NOMO-1 treated with DMSO at 0.1 percent for 48 hours (cell line): ENCODE measurements at regions not wholly inside any gene's neighbourhood (a gene's known extent, or its start where the extent isn't known, plus 50 kb on each side); places are given as distances from the start of the nearest gene placed in this dataset.
A peak's percentile ranks its signal among the peaks of the same experiment; 100 is the strongest.
"Not testable (repeated sequence)": the region's sequence is repeated elsewhere in the genome, so short reads cannot be mapped to it uniquely, and the experiment has no call there.

ENCODE experiments used
- DNase-seq: peaks from one replicate; lab custom pipeline; 2025; ENCODE audit not compliant: unreplicated experiment; lab: John Stamatoyannopoulos, UW

GRCh38 chr7:16933296-16934279, 51.8 kb upstream of the AGR3 start:
- DNase-seq = peak; percentile 96

DNA sequence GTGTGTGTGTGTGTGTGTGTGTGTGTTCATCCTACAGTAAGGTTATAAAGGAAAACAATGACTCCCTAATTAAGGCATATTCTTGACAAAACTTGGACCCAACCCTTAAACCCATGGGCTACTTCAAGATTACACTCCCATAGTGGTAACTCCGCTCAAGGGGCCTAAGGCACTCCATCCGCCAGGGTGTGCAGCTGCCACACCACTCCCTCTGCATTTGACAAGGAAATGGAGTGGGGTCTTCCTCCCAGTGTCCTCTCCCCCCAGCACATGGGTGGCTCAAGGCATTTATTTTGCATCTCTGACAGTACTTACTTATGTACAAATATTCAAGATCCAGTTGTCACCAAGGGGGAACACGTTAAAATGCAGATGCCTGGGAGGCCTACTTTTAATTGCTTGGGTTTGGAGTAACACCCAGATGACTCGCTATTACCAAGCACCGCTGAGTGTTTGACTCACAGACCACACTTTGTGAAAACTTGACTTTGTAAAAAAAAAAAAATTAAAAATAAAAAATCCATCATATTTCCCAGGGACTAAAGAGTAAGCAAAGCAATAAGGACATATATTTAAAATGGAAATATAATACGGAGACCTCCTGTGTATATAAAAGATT, 53.0 kb upstream of the AGR3 start:
- no peak for DNase-seq

DNA sequence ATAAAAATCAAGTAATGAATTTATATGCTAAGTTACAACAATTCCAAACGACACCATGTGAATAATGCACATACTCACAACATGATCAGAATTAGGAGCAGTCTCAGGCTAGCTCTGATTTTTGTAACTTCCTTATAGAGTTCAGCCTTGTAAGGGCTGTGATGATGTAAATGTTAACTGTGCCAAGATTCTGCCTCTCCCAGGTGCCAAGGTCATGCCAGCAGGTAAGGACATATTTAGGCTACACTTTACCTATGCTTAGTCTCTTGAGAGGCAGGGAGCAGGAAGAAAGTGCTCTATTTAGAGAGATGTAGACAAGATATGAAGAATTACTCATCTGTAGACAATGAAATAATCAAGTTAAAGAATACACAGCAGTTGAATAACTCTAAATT, 53.6 kb upstream of the AGR3 start:
- DNase-seq = no peak

GRCh38 chr7:16936626-16937422, 55.0 kb upstream of the AGR3 start:
- DNase-seq = no peak

DNA sequence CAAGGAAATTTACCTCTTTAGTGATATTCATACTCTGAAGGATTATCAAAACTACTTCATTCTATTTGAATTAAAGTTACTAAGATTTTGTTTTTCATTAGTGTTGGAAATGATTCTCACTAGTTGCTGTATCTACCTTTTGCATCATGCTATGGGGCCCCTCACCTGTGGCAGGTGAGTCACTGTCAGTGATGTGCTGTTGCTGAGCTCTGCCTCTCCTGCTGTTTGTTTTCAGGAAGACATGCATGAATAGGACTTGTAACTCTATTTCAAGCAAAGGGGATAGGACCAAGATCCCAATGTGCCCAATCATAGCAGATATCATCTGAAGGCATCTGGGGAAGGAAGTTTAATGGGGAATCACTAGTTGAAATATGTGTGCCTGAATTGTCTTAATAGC, 57.4 kb upstream of the AGR3 start:
- DNase-seq = no peak

DNA sequence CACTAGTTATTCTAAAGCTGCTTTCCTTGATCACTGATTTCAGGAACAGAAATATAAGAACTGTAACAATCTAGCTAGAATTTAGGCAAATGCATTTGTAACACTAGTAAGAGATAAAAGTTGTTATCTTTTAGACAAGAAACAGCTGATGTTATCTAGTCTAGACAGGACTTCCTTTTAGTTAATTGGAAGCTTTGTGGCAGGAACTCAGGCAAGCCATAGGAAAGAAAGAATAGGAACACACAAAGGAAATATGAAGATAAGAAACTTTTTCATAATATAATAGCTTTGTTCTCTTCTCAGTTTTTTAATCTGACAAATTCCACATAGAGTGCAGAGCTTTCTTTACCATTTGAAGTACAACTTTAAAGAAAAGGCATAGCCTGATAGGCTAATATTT, 59.0 kb upstream of the AGR3 start:
- DNase-seq = no peak

DNA sequence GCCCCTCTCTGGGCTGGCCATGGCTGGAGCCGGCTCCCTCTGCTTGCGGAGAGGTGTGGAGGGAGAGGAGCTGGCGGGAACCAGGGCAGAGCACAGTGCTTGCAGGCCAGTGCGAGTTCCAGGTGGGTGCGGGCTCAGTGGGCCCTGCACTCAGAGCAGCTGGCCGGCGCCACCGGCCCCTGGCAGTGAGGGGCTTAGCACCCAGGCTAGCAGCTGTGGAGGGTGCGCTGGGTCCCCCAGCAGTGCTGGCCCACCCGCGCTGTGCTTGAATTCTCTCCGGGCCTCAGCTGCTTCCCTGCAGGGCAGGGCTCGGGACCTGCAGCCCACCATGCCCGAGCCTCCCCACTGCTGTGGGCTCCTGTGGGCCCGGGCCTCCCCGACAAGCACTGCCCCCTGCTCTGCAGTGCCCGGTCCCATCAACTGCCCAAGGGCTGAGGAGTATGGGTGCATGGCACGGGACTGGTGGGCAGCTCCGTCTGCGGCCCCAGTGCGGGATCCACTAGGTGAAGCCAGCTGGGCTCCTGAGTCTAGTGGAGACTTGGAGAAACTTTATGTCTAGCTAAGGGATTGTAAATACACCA, 61.2 kb upstream of the AGR3 start:
- DNase-seq = no peak

DNA sequence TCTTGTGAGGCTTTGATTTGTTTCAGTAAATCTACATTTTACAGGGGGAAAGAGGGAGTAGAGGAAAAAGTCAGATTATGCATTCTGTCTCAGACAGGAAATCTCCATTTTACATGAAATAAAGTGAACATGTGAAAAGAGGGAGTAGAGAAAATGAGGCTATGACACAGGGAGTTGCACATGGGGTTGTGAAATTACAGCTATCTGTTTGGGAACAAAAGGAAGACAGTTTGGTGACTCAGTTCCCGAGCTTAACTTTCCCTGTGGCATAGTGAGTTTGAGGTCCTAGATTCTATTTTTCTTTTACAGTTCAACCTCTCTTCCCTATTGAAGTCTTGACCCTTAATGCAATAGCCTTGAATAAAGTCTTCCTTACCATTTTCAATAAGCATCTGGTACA, 63.2 kb upstream of the AGR3 start:
- no peak for DNase-seq

GRCh38 chr7:16945372-16945771, 63.6 kb upstream of the AGR3 start:
- DNase-seq = no peak

DNA sequence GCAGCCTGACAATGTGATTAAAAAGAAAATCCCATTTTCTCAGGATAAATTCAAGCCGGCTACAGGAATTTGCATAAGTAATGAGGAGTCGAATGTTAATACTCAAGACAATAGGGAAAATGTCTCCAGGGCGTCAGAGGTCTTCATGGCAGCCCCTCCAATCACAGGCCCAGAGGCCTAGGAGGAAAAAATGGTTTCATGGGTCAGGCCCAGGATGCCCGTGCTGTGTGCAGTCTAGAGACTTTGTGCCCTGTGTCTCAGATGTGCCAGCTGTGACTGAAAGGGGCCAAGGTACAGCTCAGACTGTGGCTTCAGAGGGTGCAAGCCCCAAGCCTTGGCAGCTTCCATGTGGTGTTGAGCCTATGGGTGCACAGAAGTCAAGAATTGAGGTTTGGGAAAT, 66.3 kb upstream of the AGR3 start:
- not testable (repeated sequence) for DNase-seq

DNA sequence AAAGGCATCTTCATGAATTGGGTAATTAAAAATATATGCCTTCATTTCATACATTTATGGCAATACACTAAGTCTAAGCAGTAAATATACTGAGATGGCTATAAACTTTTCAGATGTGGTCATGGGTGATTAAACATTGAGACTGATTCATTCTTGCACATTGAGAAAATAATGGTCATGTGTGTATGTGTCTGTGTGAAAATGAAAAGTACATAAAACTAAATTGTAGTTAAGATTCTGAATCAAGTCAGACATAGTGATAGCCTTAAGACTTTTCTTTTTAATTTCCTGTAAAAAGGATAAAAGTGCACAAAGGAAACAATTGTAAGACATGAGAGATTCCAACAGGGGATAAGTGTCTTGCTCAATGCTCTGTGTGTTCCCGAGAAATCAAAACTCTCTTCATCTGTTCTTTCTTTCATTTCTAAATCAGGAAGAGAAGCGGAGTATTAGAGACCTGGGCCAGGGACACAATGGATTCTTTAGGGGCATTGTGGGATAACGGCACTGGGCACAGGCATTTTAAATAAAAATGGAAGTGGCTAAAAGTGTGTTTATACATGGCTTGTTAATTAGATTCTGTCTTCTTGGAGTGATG, 69.8 kb upstream of the AGR3 start:
- DNase-seq = no peak

- DNase-seq = no peak
Observed at GRCh38 chr7:16954321-16954720, 72.5 kb upstream of the AGR3 start.

DNA sequence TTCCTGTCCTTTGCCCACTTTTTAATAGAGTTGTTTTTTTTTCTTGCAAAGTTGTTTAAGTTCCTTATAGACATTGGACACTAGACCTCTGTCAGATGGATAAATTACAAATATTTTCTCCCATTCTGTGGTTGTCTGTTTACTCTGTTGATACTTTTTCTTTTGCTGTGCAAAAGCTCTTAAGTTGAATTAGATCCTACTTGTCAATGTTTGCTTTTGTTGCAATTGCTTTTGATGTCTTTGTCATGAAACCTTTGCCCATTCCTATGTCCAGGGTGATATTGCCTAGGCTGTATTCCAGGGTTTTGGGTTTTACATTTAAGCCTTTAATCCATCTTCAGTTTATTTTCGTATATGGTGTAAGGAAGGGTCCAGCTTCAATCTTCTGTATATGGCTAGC, 76.9 kb upstream of the AGR3 start:
- DNase-seq = no peak

DNA sequence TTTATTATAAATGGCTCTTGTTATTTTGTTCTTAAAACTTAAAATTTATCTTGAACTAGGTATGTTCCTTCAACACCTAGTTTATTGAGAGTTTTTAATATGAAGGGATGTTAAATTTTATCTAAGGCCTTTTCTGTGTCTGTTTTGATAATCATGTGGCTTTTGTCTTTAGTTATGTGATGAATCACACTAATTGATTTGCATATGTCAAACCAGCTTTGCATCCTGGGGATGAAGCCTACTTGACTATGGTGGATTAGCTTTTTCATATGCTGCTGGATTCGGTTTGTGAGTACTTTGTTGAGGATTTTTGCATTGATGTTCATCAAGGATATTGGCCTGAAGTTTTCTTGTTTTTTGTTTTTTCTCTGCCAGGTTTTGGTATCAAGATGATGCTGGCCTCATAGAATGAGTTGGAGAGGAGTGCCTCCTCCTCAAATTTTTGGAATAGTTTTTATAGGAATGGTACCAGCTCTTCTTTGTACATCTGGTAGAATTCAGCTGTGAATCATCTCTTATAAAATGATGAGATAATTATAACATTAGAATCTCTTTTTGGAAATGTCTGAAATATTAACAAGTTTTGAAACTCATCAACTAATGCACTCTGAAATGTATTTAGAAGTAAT, 78.7 kb upstream of the AGR3 start:
- DNase-seq = no peak

GRCh38 chr7:16961641-16962040, 79.9 kb upstream of the AGR3 start:
- DNase-seq = no peak

DNA sequence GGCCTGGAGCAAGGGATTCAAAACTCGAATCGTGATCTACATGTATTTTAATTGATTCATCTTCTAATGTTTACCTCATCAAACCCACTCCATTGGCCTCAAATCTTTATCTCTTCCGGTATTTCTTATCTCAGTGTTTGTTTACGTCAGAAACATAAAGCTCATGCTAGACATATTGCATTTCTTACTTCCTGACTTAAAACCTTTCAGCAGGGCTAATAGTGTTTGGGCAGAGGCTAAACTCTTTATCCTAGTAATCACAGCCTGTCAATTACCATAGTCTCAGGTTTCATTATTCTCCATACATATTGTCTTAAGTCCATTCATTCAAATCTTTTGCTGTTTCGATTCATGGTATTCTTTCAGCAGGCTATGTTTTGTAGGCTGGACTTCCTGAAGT, 81.3 kb upstream of the AGR3 start:
- no peak for DNase-seq

DNA sequence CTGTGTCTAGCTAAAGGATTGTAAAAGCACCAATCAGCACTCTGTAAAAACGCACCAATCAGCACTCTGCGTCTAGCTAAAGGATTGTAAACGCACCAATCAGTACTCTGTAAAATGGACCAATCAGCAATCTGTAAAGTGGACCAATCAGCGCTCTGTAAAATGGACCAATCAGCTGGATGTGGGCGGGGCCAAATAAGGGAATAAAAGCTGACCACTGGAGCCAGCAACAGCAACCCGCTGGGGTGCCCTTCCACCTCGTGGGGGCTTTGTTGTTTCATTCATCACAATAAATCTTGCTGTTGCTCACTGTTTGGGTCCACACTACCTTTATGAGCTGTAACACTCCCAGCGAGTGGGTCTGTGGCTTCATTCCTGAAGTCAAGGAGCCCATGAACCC, 83.9 kb upstream of the AGR3 start:
- not testable (repeated sequence) for DNase-seq

- DNase-seq = no peak
Observed at GRCh38 chr7:16967300-16967811, 85.6 kb upstream of the AGR3 start.

DNA sequence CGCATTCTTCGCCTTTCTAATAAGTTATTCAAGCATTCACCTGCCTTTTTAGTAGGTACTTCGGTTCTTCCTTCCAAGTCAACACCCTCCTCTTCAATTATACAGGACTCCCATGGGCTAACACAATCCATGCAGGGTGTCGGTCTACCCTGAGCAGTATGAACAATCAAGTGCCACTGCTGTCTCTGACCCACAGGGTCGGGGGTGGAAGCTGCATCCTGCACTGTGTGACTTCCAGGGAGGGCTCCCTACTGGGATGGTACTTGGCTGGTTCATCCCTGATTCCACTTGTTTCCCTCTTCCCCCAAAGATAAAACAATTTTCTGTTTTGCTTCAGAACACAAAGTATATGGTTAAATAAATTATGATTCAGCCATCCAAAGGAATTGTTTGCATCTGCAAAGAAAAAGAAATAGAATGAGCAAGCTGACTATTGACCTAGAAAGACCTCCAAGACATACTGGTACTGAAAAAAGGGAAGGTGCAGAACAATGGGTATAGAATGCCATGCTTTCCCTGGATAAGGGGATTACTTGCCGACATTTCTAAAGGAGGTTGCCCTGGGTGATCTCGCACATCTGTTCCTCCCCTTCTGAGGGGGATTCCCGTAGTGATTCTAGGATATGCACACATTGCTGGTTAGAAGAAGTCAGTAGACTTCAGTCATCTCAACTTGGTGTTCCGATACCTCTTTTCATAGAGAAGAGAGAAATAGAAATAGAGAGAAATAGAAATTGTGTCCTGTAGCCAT, 89.1 kb upstream of the AGR3 start:
- DNase-seq = no peak

GRCh38 chr7:16975712-16976111, 93.9 kb upstream of the AGR3 start:
- DNase-seq = peak; percentile 91
